Urothelium cell line (cell line): ENCODE measurements at regions not wholly inside any gene's neighbourhood (a gene's known extent, or its start where the extent isn't known, plus 50 kb on each side); places are given as distances from the start of the nearest gene placed in this dataset.
"Not testable (repeated sequence)": the region's sequence is repeated elsewhere in the genome, so short reads cannot be mapped to it uniquely, and the experiment has no call there.

ENCODE experiments used
- DNase-seq: peaks from one replicate; pipeline ENCODE4 v3.0.0; 2011; ENCODE audit warnings: low spot score, mixed read lengths
- FAIRE-seq: peaks from 2 replicates; lab custom pipeline; 2011; peaks lifted over from hg19 to GRCh38; lab: Jason Lieb, UNC

DNA sequence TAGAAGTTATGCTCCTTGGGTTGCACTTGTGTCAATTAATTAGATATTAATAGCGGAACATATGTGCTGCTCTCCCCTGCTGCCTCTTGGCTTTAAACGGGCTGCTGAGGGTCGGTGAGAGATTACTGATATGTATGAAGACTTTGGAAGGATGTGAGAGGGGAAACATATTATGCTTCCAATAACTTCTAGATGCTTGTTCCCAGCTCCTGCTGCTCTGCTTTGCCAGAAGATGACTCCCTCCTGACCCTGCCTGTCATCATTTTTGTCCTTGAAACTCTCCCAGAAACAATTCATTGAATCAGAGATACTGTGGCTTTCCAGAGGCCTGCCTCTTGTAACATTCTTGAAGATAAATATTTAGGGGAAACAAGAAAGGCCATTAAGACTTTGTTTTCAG is 300.1 kb upstream of the STXBP6 start:
- no peak for DNase-seq
- FAIRE-seq: no peak

DNA sequence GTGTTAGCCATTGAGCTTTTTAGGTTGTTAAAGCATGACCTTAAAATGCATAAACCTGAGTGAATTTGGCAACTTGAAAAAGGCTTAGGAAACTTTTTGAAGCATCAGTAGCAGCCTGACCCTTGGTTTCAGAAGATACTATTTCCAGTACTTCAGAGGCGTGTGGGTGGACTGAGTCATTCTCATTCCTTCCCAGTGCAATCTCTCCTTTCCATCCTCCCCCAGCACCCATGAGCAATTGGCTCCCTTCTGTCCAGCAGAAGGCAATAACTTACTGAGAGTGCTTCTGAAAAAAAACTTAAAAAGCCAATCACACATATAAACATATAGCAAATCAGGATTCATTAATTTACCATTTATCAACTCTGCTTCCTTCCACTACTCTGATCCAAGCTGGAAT is 299.3 kb upstream of the STXBP6 start:
- FAIRE-seq (no peak), DNase-seq (peak; percentile 12)

DNA sequence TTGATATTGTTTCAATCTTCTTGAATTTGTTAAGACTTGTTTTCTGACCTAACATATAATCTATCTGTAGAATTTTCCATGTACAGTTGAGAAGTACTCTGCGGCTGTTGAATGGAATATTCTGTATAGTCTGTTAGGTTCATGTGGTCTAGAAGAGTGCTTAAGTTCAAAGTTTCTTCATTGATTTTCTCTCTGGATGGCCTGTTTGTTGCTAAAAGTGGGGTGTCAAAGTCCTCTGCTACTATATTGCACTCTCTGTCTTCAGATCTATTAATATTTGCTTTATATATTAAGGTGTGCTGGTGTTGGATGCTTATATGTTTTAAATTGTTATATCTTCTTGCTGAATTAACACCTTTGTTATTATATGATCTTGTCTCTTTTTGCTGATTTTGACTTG is 290.9 kb upstream of the STXBP6 start:
- no peak for DNase-seq
- no peak for FAIRE-seq

DNA sequence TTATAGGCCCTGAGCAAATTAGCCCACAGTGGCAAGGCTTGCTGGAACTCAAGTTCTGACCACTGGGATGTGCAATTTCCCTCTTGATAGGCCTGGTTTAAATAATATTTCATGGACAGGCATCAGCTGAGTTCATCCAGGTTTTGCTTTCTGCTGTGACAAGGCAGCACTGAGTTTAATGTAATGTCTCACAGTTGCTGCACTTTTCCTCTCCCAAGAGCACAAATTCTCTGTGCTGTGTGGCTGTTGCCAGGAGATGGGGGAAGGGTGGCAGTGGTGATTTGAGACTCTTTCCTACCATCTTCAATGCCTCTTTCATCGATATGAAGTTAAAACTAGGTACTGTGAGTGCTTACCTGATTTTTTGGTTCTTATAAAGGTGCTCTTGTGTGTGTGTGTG is 272.8 kb upstream of the STXBP6 start:
- no peak for DNase-seq
- no peak for FAIRE-seq

DNA sequence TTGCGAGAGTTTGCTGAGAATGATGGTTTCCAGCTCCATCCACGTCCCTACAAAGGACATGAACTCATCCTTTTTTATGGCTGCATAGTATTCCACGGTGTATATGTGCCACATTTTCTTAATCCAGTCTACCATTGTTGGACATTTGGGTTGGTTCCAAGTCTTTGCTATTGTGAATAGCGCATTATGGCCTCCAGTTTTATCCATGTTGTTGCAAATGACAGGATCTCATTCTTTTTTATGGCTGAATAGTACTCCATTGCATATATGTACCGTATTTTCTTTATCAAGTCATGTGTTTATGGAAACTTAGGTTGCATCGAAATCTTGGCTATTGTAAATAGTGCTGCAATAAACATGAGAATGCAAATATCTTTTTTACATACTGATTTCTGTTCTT is 266.1 kb upstream of the STXBP6 start:
- FAIRE-seq, DNase-seq: not testable (repeated sequence)

DNA sequence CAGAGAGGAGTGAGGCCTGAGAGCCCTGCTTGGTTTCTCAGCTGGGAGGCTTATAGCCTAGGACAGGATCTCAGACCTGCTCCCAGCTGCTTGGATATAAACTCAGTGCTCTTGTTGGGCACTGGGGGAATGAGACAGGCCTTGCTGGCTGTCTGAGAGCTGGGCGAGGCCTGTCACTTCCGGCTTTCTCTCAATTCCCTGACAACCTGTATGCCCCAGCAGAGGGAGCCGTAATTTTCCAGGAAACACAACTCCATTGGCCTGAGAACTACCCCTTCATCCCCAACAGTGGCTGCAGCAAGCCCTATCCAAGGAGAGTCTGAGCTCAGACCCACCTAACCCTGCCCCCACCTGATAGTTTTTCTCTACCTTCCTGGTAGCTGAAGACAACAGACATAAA is 258.3 kb upstream of the STXBP6 start:
- no peak for DNase-seq

DNA sequence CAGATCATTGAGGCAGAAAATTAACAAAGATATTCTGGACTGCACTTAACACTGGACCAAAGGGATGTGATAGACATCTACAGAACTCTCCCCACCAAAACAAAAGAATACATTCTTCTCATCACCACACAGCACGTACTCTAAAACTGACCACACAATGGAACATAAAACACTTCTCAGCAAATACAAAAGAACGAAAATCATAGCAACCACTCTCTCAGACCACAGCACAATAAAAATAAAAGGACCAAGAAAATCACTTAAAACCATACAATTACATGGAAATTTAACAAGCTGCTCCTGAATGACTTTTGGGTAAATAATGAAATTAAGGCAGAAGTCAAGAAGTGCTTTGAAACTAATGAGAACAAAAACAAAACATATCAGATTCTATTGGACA is 254.0 kb upstream of the STXBP6 start:
- DNase-seq (no peak), FAIRE-seq (no peak)

More for the DNA sequence above, 258.3 kb upstream of the STXBP6 start:
- FAIRE-seq: no peak

DNA sequence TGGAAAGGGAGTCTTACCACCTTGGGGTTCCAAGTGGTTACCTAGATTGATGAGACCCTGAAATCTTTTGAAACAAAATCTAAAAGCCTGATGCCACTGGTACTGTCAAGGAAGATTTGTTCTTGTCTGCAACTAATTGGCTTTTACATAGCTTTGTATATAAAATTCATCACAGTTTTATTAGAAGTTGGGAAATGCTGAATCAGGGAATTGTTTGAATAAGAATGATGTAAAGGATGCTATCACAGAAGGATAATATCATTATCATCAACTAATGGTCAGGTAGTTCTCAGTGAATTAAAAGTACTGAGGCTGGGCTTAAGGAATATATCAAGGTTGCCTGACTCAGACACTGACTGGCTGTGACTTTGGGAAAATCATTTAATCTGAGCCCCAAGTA is 248.3 kb upstream of the STXBP6 start:
- FAIRE-seq (no peak), DNase-seq (no peak)

DNA sequence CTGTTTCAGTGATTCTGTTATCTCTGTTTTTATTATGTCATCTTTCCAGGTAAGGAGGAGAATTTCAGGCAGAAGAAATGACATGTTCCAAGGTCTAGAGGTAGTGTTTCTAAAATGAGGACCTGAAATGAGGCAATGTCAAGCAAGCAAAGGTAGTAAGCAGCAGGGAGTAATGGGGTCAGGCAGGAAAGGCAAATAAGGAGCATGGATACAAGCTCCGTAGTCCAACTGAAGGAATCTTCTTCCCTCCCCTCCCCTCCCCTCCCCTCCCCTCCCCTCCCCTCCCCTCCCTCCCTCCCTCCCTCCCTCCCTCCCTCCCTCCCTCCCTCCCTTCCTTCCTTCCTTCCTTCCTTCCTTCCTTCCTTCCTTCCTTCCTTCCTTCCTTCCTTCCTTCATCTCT is 240.2 kb upstream of the STXBP6 start:
- not testable (repeated sequence) for DNase-seq, FAIRE-seq

DNA sequence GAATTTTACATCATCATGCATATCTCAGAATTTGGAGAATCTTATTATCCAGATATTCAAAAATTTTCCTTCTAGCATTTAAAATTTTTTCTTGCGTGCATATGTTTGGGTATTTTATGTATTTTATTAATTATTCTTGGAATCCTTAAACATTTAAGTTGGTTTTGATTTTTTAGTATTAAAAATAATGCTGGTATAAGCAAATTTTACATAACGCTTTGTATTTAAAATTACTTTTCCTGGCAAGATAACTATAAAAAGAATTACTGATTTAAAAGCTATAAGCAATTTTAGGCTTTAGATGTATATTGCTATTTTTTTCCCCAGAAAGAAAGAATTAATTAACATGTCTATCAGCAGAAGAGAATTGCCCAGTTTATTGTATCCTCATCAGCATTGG is 224.6 kb upstream of the STXBP6 start:
- no peak for DNase-seq
- no peak for FAIRE-seq

DNA sequence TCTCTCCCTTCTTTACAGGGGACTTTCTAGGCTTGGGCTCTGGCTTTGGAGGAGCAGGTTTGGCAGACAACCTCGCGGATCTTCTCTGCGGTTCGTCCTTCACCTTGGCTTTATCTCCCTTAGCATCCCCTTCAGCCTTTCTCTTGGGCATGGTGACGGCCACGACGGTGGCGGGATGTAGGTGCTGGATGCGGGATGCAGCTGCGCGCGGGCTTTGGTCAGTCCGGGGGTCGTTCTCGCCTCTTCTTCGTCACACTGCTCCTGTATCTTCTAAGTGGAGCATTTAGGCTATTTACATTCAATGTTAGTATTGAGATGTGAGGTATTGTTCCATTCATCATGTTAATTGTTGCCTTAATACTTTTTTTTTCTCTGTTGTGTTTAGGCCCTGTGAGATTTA is 217.2 kb upstream of the STXBP6 start:
- DNase-seq (no peak), FAIRE-seq (no peak)

DNA sequence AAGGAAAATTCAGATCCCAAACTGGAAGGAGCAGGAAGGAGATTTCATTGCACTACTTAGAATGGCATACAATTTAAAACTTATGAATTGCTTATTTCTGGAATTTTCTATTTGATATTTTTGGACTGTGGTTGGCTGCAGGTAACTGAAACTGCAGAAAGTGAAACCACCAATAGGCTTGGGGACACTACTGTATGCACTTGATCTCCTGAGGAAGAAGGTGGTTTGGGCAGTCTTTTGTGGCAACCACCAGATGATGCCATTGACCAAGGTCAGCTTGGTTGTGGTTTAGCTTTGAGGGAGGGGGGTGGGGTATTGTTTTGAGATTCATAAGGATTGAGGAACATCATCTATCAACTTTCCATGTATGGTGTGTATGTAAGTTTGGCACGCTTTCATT is 209.5 kb upstream of the STXBP6 start:
- DNase-seq (no peak), FAIRE-seq (peak; percentile 9)

DNA sequence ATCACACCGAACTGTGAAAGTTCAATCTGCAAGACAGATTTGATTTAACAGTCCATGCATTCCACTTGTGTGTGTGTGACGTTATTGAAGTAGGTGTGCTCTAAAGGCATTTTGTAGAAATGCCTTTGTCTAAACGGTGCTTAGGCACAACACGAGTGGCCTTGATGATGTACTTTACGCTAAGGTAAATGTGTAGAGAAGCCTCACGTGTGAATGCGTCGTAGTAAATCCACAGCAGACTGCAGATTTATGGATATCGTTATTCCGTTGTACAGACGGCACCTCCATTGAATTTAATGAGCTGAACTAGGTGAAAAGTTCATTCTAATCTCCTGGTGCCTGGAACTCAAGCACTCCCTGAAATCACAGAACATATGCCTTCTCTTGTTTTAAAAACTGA is 202.8 kb upstream of the STXBP6 start:
- FAIRE-seq (no peak), DNase-seq (no peak)

DNA sequence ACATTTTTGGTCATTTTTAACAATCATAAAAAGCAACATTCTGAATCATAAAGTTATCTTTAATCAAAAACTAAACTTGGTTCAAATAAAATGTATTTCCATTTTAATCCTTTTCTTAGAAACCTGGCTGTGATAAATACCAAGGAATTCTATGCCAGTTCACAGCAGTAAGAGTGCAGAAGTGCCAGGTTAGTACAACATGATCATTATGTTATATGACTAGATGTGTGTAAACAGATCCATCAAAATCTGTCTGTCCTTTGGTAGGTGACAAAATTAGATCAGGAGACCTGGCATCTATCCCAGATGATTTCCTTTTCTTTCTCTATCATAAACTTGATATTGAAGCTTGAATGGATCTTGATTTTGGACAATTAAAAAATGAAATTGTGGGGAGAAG is 200.6 kb upstream of the STXBP6 start:
- DNase-seq (no peak), FAIRE-seq (no peak)

DNA sequence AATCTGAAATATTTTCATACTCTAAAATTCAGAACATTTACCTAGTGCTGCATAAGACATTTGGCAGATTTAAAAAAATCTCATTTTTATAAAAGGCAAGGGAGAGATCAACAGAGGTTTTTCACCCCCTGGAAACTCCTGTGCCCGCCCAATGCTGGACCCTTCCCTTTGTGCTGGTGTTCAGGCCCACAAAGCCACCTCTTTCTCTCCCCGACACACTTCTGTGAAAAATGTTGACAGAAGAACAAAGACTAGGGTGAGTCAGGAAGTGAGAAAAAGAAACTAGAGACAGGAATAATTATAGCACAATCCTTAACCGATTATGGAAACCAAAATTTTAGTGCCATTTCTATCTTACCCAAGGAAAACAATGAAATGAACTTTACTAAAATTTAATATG is 197.7 kb upstream of the STXBP6 start:
- no peak for DNase-seq
- FAIRE-seq: no peak

DNA sequence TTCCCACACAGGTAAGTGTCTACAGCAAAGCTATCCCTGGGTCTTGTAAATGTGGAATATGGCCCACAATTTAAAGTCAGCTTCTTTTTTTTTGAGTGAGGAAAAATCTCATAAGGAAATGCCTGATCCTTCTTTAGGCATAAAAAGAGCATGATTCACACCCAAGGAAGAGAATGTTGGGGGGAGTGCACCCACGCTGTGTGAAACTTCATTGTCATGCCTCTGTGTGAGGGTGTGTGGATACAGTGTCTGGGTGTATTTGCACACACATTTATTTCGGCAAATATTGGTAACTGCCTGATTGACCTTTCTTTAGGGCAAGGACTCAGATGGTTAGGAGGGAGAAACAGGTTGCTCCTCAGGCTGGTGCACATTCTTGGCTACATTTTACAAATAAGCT is 196.8 kb upstream of the STXBP6 start:
- no peak for DNase-seq
- FAIRE-seq: no peak

DNA sequence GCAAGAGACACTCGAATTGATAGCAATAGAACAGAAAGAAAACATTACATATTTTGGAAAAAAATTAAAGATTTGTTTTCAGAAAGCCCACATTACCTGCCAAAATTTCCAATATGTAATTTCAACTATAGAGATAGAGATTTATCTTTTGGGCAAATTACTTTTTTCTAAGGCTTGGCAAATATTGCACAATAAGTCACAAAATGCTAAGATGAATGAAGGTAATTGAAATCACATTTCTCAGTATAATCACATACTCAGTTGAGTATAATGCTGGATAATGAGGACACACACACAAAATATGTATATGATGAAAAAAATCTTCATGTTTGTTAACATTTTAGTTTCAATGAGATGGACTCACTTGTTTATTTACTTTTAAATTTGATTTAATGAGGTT is 189.2 kb upstream of the STXBP6 start:
- no peak for DNase-seq
- FAIRE-seq: no peak

DNA sequence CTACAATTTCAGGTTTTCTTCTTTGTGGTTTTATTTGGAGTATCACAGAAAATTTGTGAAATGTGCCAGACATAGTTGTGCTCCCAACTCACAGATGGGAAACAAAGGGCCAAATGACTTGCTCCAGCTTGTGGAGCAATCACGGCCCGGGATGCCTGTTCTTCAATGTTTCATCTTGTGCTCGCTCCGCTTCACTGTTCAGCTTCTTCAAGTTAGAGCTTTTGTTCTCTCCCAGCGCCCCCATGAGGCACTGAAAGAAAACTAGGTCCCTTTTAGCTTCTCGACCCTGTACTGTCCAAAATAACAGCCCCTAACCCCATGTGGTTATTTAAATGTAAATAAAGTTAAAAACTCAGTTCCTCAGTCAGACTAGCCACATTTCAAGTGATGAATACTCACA is 187.9 kb upstream of the STXBP6 start:
- DNase-seq (peak; percentile 10), FAIRE-seq (no peak)

DNA sequence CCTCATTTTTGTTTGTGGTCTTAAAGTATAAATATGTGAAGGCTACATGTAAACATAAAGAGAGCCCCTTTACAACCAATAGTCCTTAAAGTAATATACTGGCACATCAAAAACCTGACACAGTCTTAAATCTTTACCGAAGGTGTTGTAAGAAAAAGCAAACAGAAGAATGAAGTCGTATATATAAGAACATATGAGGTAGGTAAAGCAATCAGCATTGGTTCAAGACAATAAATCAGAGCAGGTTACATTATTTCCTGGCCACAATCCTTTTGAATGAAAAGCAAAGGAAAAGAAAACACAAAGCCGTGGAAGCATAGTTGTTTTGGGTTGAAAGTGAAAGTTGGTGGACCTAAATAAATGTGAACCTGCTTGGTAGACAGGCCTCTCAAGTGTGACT is 183.7 kb upstream of the STXBP6 start:
- DNase-seq (no peak), FAIRE-seq (no peak)

DNA sequence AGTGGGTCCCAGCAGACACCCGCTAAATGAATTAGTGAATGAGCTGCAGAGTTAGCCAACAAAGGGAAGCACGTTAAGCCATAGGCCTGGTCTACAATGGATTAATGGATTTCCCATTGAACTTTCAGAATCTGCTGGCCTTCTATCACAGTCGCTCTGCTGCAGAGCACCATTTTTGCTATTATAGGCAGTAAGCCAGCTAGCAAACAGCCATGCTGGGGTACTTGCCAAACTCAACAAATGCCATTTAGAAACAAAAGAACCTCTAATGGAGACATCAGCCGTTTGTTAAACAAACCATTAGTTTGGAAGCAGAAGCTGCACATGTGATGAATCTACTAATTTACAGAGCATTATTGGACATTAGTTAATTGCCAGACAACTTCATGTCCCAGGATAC is 181.1 kb upstream of the STXBP6 start:
- no peak for FAIRE-seq
- DNase-seq: no peak

DNA sequence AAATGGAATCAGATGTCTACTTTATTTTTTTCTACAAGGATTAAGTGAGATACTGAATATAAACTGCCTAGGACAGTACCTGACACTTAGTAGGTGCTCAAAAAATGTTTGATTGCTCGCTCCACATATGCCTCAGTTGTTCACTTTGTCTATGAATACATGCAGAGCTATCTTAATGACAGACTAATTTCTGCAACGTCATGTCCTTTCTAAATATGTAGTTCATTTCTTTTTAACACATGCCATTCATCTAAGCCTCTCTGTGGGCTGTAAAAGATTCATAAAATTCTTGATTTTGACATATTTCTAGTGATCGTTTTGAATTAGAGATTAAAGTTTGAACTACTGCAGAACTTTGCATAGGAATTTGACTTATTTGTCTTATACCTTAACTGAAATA is 176.3 kb upstream of the STXBP6 start:
- no peak for DNase-seq
- no peak for FAIRE-seq

DNA sequence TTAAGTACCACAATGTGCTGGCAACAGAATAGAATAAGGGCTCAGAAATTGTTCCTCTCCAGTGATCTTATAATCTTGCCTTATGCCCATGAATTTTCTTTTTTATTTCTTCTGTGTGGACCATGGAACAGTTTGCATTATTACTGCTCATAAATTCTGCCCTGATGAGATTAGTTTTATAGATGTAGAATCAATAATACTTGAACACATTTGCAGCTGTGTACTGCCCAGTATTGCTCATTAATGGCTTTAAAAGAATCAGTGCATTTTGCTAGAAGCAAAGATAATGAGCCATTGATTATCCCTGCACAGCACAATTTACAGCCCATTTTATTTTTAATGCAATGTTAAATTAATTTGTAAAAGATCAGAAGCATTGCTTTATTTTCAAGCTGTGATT is 172.3 kb upstream of the STXBP6 start:
- DNase-seq (no peak), FAIRE-seq (no peak)

DNA sequence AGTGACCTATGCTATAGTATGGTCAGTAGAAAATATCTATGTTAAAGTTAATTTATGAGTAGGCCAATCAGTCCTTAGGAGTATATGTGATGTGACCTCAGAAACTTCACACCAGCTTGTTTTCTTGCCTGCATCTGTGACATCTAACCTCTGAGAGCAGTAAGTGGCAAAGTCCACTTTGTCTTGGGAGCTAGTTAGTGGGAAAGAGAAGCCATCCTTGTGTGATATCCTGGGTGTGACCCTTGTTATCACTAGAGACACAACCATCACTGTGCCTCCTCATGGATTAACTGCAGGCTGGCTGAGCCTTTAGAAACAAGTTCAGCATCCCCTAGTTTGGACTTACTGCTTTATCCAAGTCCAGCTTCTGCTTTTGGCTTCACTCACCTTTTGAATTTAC is 170.6 kb upstream of the STXBP6 start:
- FAIRE-seq: no peak
- DNase-seq: no peak

DNA sequence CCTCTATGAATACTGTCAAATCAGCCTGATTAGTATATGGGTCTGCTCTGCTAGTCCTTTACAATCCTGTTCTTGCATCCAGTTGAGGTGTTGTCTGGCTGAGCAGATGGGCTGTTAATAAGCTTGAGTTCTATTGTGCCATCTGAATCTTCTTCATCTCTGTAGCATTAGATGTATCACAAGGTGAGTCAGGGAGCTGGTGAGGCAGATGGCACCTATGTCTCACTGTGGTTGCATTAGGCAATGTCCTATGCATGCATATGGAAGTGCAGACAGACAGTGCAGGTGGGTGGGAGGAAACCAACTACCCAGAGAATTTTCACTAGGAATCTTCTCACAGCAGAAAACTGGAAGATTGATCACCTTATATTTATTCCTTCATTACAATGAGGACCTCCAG is 165.7 kb upstream of the STXBP6 start:
- no peak for FAIRE-seq

More for the DNA sequence above, 165.7 kb upstream of the STXBP6 start:
- no peak for DNase-seq
